ENCODE measurements at regions not wholly inside any gene's neighbourhood (a gene's known extent, or its start where the extent isn't known, plus 50 kb on each side); places are given as distances from the start of the nearest gene placed in this dataset.

- no peak for TF ChIP-seq CTCF (IDR thresholded peaks at IDR 0.05 in 4 of 5, conservative IDR thresholded peaks at IDR 0.05 in 1 of 5)
- no peak for TF ChIP-seq POLR2A (IDR thresholded peaks at IDR 0.05)
Measured at GRCh38 chr1:79979346-79979745, 972.8 kb upstream of the ADGRL4 start.
